Muscle layer of duodenum (tissue), 2 donors: ENCODE measurements at regions not wholly inside any gene's neighbourhood (a gene's known extent, or its start where the extent isn't known, plus 50 kb on each side); places are given as distances from the start of the nearest gene placed in this dataset.

Source experiments
- H3K27ac ChIP-seq: one replicate; pipeline ENCODE4 v1.7.0; 2013; ENCODE audit warnings: mild to moderate bottlenecking, low read length
- H3K27me3 ChIP-seq: one replicate; pipeline ENCODE4 v1.7.0; 2013; ENCODE audit warnings: low read depth, mild to moderate bottlenecking, control low read depth, low read length
- H3K36me3 ChIP-seq, 2 donors: one replicate each; pipeline ENCODE4 v1.7.0; 2013; ENCODE audit warnings: low read length in 2 of 2, control low read depth in 1 of 2, mild to moderate bottlenecking in 1 of 2; ENCODE audit not compliant: insufficient read depth in 2 of 2, control insufficient read depth in 1 of 2
- H3K4me1 ChIP-seq, 2 donors: one replicate each; pipeline ENCODE4 v1.7.0; 2013; ENCODE audit warnings: low read length in 2 of 2, mild to moderate bottlenecking in 2 of 2, control low read depth in 1 of 2, moderate library complexity in 1 of 2; ENCODE audit not compliant: insufficient read depth in 2 of 2, control insufficient read depth in 1 of 2
- H3K4me3 ChIP-seq, 2 donors: one replicate each; pipeline ENCODE4 v1.7.0; 2013; ENCODE audit warnings: low read length in 2 of 2, low read depth in 1 of 2, mild to moderate bottlenecking in 1 of 2
- H3K9me3 ChIP-seq, 2 donors: one replicate each; pipeline ENCODE4 v1.7.0; 2013; ENCODE audit warnings: low read length in 2 of 2, control low read depth in 1 of 2, mild to moderate bottlenecking in 1 of 2; ENCODE audit not compliant: control insufficient read depth in 1 of 2
- donor health status: healthy.

- Histone ChIP-seq H3K27me3 (no peaks in the 10 kb centered on the region), H3K4me1 (no peaks in the 10 kb centered on the region), H3K4me3 (no peak overlapping the region), H3K36me3 (no peaks in the 10 kb centered on the region), H3K27ac (no peak overlapping the region), H3K9me3 (no peaks in the 10 kb centered on the region)
Observed at GRCh38 chr2:180159921-180160320, 152.8 kb upstream of the CWC22 start.

GRCh38 chr2:180158961-180159360 lies 151.9 kb upstream of the CWC22 start:
- Histone ChIP-seq H3K4me1 (no peaks in the 10 kb centered on the region), H3K4me3 (no peak overlapping the region), H3K27ac (no peak overlapping the region), H3K36me3 (no peaks in the 10 kb centered on the region), H3K27me3 (no peaks in the 10 kb centered on the region), H3K9me3 (no peaks in the 10 kb centered on the region)

- H3K9me3 ChIP-seq = no peaks in the 10 kb centered on the region
- H3K4me1 ChIP-seq = no peaks in the 10 kb centered on the region
- H3K27ac ChIP-seq = no peak overlapping the region
- H3K36me3 ChIP-seq = no peaks in the 10 kb centered on the region
- H3K4me3 ChIP-seq = no peak overlapping the region
- H3K27me3 ChIP-seq = no peaks in the 10 kb centered on the region
Observed at GRCh38 chr2:180156651-180157050, 149.6 kb upstream of the CWC22 start.

GRCh38 chr2:180150606-180151005 lies 143.5 kb upstream of the CWC22 start:
- H3K27ac ChIP-seq = no peak overlapping the region
- no peaks in the 10 kb centered on the region for H3K9me3 ChIP-seq
- H3K36me3 ChIP-seq = no peaks in the 10 kb centered on the region
- no peaks in the 10 kb centered on the region for H3K27me3 ChIP-seq
- no peak overlapping the region for H3K4me3 ChIP-seq
- no peaks in the 10 kb centered on the region for H3K4me1 ChIP-seq

GRCh38 chr2:180146541-180146940 lies 139.4 kb upstream of the CWC22 start:
- Histone ChIP-seq H3K27me3 (no peaks in the 10 kb centered on the region), H3K4me1 (no peaks in the 10 kb centered on the region), H3K36me3 (no peaks in the 10 kb centered on the region), H3K9me3 (no peaks in the 10 kb centered on the region), H3K4me3 (no peak overlapping the region), H3K27ac (no peak overlapping the region)

GRCh38 chr2:180146114-180146513 lies 139.0 kb upstream of the CWC22 start:
- H3K9me3 ChIP-seq = no peaks in the 10 kb centered on the region
- no peaks in the 10 kb centered on the region for H3K4me1 ChIP-seq
- no peaks in the 10 kb centered on the region for H3K36me3 ChIP-seq
- no peak overlapping the region for H3K4me3 ChIP-seq
- H3K27me3 ChIP-seq = no peaks in the 10 kb centered on the region
- no peak overlapping the region for H3K27ac ChIP-seq

DNA sequence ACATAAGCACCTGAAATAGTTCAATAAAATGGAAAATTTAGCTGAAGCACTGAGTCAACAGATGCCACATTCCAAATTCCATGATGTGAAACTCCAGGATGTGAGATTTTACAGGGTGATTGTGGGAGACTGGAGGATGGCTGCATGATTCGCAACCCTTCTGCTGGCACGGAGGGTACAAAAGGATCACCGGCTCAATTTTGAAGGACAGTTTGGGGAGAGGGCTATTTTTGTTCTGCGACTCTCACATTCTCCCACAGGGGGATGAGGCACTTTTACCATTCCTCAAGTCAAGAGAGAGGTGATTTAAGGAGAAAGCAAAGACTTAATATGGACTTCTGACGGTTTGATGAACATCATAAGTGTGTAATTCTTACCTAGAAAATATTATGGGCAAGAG lies 138.1 kb upstream of the CWC22 start:
- Histone ChIP-seq H3K9me3 (no peaks in the 10 kb centered on the region), H3K27me3 (no peaks in the 10 kb centered on the region), H3K4me3 (no peak overlapping the region), H3K27ac (no peak overlapping the region), H3K4me1 (no peaks in the 10 kb centered on the region), H3K36me3 (no peaks in the 10 kb centered on the region)

DNA sequence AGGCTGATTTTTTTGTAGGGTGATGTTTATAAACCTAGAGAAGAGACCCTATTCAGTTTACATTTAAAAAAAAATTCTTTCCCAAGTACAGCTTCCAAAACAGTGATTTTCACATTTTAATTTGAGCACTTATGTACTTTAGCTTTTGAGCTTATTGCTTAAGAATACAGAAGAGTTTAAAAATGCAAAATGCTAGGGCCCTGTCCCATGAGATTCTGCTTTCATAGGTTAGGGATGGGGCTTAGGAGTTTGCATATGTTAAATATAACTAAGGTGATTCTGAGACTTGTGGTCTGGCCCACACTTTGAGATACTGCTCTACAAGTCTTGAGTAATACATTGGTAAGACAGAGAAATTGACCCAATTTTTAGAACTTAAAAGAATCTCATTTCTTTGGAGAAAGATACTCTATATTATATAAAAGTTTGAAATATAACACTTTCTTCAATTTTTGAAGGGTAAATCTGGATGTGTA lies 137.3 kb upstream of the CWC22 start:
- Histone ChIP-seq H3K36me3 (no peaks in the 10 kb centered on the region), H3K9me3 (no peaks in the 10 kb centered on the region), H3K27ac (no peak overlapping the region), H3K4me1 (no peaks in the 10 kb centered on the region), H3K27me3 (no peaks in the 10 kb centered on the region), H3K4me3 (no peak overlapping the region)

GRCh38 chr2:180143633-180144337 lies 136.7 kb upstream of the CWC22 start:
- H3K9me3 ChIP-seq = no peaks in the 10 kb centered on the region
- no peaks in the 10 kb centered on the region for H3K27me3 ChIP-seq
- no peak overlapping the region for H3K4me3 ChIP-seq
- H3K27ac ChIP-seq = no peak overlapping the region
- H3K36me3 ChIP-seq = no peaks in the 10 kb centered on the region
- H3K4me1 ChIP-seq = no peaks in the 10 kb centered on the region

DNA sequence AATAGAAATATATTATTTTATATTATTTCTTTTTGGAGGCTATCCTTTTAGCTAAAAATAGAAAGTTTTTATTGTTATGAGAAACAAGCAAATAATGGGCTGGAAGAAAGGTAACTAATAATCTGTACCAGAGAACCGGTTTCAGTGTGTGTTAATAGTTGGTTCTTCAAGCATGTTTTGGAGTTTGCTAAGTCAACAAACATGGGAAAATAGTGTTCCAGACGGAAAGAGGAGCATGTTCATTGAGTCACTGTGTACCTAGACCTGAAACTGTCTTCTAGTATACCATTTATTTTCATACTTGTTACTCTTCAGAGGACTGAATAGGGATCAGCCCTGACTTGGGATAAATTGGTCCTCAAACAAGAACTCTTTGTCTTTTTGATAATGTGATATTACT lies 134.5 kb upstream of the CWC22 start:
- Histone ChIP-seq H3K27ac (no peak overlapping the region), H3K36me3 (no peaks in the 10 kb centered on the region), H3K4me3 (no peak overlapping the region)

DNA sequence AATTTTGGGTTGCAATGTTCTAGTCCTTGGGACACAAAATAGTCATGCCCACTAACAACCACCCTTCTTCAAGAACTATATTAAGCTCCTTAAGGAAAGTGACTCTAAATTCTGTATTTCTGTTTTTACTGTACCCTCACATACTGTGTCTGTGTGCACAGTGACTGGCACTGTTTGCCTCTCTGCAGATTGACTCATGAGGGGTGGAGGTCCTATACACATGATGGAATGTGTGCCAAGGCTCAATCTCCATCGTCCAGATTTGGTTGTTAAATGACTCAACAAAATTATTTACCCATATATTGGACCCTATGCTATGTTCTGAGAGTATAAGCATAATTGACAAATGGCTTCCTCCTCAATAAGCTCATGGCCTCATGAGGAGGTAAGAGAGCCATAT lies 126.6 kb upstream of the CWC22 start:
- Histone ChIP-seq H3K9me3 (no peaks in the 10 kb centered on the region), H3K36me3 (no peaks in the 10 kb centered on the region), H3K27ac (no peak overlapping the region)

More for the DNA sequence above, 134.5 kb upstream of the CWC22 start:
- Histone ChIP-seq H3K27me3 (no peaks in the 10 kb centered on the region), H3K9me3 (no peaks in the 10 kb centered on the region), H3K4me1 (no peaks in the 10 kb centered on the region)

GRCh38 chr2:180130403-180130802 lies 123.3 kb upstream of the CWC22 start:
- Histone ChIP-seq H3K9me3 (no peaks in the 10 kb centered on the region), H3K27me3 (no peaks in the 10 kb centered on the region), H3K27ac (no peak overlapping the region), H3K4me1 (no peaks in the 10 kb centered on the region), H3K36me3 (no peaks in the 10 kb centered on the region), H3K4me3 (no peak overlapping the region)

More for the DNA sequence above, 126.6 kb upstream of the CWC22 start:
- H3K4me3 ChIP-seq = no peak overlapping the region
- no peaks in the 10 kb centered on the region for H3K4me1 ChIP-seq
- no peaks in the 10 kb centered on the region for H3K27me3 ChIP-seq
